ENCODE measurements at regions not wholly inside any gene's neighbourhood (a gene's known extent, or its start where the extent isn't known, plus 50 kb on each side); places are given as distances from the start of the nearest gene placed in this dataset.

DNA sequence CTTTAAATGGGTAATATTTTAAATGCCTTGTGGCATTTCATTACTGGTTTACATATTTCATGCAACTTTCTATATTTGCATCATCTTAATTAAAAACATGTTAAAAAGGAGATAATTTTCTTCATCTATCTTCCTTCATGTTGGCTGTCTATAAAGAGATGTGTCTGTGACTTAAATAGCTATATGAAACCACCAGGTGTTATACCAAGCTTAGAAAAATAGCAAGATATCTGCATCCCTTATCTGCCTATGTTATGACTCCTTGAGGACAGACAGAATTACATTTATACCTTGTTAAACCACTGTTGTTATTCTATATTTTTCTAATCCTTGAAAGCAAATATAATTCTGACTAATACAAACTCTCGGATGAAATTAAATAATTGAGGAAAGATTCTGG, 763.8 kb upstream of the GALNTL6 start:
- peak; percentile 62 for DNase-seq
- Histone ChIP-seq H3K27ac (ENCODE audit: low read length) (peak overlapping the region; percentile 13; the same call in 1 of the 2 replicates), H3K27me3 (replicated peaks; ENCODE audit: insufficient read depth, low read length) (no peaks in the 10 kb centered on the region), H3K4me1 (ENCODE audit: low read length) (peaks cover 16% of the 10 kb centered on the region), H3K9ac (ENCODE audit: low read length) (no peak overlapping the region), H3K9me3 (replicated peaks; ENCODE audit: insufficient read depth, low read length) (no peaks in the 10 kb centered on the region), H3K9me2 (replicated peaks; ENCODE audit: insufficient read depth, low read length) (no peaks in the 10 kb centered on the region), H4K20me1 (ENCODE audit: insufficient read depth, low read length) (no peaks in the 10 kb centered on the region), H3K36me3 (replicated peaks; ENCODE audit: insufficient read depth, low read length) (no peaks in the 10 kb centered on the region), H2AFZ (ENCODE audit: low read length) (no peak overlapping the region), H3K79me2 (ENCODE audit: low read length) (no peaks in the 10 kb centered on the region), H3K4me2 (ENCODE audit: low read depth, low read length) (peak overlapping the region; percentile 9; the same call in 1 of the 2 replicates), H3F3A (ENCODE audit: insufficient read depth, low read length) (no peaks in the 10 kb centered on the region), H3K4me3 (ENCODE audit: low read length) (no peak overlapping the region)
- TF ChIP-seq EZH2 (optimal IDR thresholded peaks at IDR 0.05; ENCODE audit: low read depth, low read length), result no peak
- no peak for TF ChIP-seq EZH2phosphoT487 (IDR thresholded peaks at IDR 0.05; ENCODE audit: low read length)
- TF ChIP-seq, protein P1, sequence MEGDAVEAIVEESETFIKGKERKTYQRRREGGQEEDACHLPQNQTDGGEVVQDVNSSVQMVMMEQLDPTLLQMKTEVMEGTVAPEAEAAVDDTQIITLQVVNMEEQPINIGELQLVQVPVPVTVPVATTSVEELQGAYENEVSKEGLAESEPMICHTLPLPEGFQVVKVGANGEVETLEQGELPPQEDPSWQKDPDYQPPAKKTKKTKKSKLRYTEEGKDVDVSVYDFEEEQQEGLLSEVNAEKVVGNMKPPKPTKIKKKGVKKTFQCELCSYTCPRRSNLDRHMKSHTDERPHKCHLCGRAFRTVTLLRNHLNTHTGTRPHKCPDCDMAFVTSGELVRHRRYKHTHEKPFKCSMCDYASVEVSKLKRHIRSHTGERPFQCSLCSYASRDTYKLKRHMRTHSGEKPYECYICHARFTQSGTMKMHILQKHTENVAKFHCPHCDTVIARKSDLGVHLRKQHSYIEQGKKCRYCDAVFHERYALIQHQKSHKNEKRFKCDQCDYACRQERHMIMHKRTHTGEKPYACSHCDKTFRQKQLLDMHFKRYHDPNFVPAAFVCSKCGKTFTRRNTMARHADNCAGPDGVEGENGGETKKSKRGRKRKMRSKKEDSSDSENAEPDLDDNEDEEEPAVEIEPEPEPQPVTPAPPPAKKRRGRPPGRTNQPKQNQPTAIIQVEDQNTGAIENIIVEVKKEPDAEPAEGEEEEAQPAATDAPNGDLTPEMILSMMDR (IDR thresholded peaks at IDR 0.05; ENCODE audit: low read length), result peak; percentile 12; the same call in 1 of the 2 replicates

GRCh38 chr4:171042989-171043524, 770.1 kb upstream of the GALNTL6 start:
- no peak for TF ChIP-seq EZH2 (optimal IDR thresholded peaks at IDR 0.05; ENCODE audit: low read depth, low read length)
- TF ChIP-seq EZH2phosphoT487 (IDR thresholded peaks at IDR 0.05; ENCODE audit: low read length), result no peak
- TF ChIP-seq, protein P1 (IDR thresholded peaks at IDR 0.05; ENCODE audit: low read length), result no peak
- H3K4me3 ChIP-seq (ENCODE audit: low read length), result no peak overlapping the region
- no peaks in the 10 kb centered on the region for H3K36me3 ChIP-seq (replicated peaks; ENCODE audit: insufficient read depth, low read length)
- no peak overlapping the region for H2AFZ ChIP-seq (ENCODE audit: low read length)
- H3F3A ChIP-seq (ENCODE audit: insufficient read depth, low read length), result no peaks in the 10 kb centered on the region
- no peaks in the 10 kb centered on the region for H3K9me3 ChIP-seq (replicated peaks; ENCODE audit: insufficient read depth, low read length)
- no peaks in the 10 kb centered on the region for H3K79me2 ChIP-seq (ENCODE audit: low read length)
- no peaks in the 10 kb centered on the region for H3K4me1 ChIP-seq (ENCODE audit: low read length)
- no peak overlapping the region for H3K9ac ChIP-seq (ENCODE audit: low read length)
- DNase-seq, result no peak
- no peaks in the 10 kb centered on the region for H3K27me3 ChIP-seq (replicated peaks; ENCODE audit: insufficient read depth, low read length)
- no peaks in the 10 kb centered on the region for H4K20me1 ChIP-seq (ENCODE audit: insufficient read depth, low read length)
- no peak overlapping the region for H3K27ac ChIP-seq (ENCODE audit: low read length)
- no peaks in the 10 kb centered on the region for H3K9me2 ChIP-seq (replicated peaks; ENCODE audit: insufficient read depth, low read length)
- no peak overlapping the region for H3K4me2 ChIP-seq (ENCODE audit: low read depth, low read length)

DNA sequence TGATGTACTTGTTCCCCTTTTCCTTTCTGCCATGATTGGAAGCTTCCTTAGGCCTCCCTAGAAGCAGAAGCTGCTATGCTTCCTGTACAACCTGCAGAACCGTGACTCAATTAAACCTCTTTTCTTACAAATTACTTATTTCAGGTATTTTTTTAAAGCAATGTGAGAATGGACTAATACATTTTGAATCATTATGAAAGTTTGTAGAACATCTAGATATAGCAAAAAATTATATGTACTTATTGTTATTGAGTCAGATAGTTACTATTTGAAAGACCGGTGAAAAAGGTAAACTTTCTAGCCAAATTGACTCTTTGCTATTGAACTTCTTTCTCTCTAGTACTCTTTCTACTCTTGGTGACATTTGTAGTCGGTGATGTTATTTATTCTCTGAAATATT, 777.3 kb upstream of the GALNTL6 start:
- Histone ChIP-seq H3K79me2 (ENCODE audit: low read length) (no peaks in the 10 kb centered on the region), H3K4me3 (ENCODE audit: low read length) (no peak overlapping the region), H3K9me3 (replicated peaks; ENCODE audit: insufficient read depth, low read length) (no peaks in the 10 kb centered on the region), H4K20me1 (ENCODE audit: insufficient read depth, low read length) (no peaks in the 10 kb centered on the region), H3K27me3 (replicated peaks; ENCODE audit: insufficient read depth, low read length) (no peaks in the 10 kb centered on the region), H3K4me1 (ENCODE audit: low read length) (no peaks in the 10 kb centered on the region), H3K27ac (ENCODE audit: low read length) (no peak overlapping the region), H3K36me3 (replicated peaks; ENCODE audit: insufficient read depth, low read length) (no peaks in the 10 kb centered on the region), H3F3A (ENCODE audit: insufficient read depth, low read length) (no peaks in the 10 kb centered on the region), H3K4me2 (ENCODE audit: low read depth, low read length) (no peak overlapping the region), H2AFZ (ENCODE audit: low read length) (no peak overlapping the region), H3K9me2 (replicated peaks; ENCODE audit: insufficient read depth, low read length) (no peaks in the 10 kb centered on the region), H3K9ac (ENCODE audit: low read length) (no peak overlapping the region)
- TF ChIP-seq EZH2 (optimal IDR thresholded peaks at IDR 0.05; ENCODE audit: low read depth, low read length) (no peak), EZH2phosphoT487 (IDR thresholded peaks at IDR 0.05; ENCODE audit: low read length) (no peak)
- TF ChIP-seq, protein P1 (IDR thresholded peaks at IDR 0.05; ENCODE audit: low read length), result no peak
- DNase-seq, result no peak
